Fibroblast of peridontal ligament (primary cell): ENCODE measurements at regions not wholly inside any gene's neighbourhood (a gene's known extent, or its start where the extent isn't known, plus 50 kb on each side); places are given as distances from the start of the nearest gene placed in this dataset.
A peak's percentile ranks its signal among the peaks of the same experiment; 100 is the strongest.
"Not testable (repeated sequence)": the region's sequence is repeated elsewhere in the genome, so short reads cannot be mapped to it uniquely, and the experiment has no call there.

ENCODE experiments used
- DNase-seq: peaks from one replicate; pipeline ENCODE4 v3.0.0-alpha.2; 2010; ENCODE audit errors: extremely low read depth

GRCh38 chr12:127024791-127025190 is 1242.2 kb upstream of the TMEM132C start:
- no peak for DNase-seq

GRCh38 chr12:127025545-127025944 is 1241.4 kb upstream of the TMEM132C start:
- peak; percentile 13 for DNase-seq

GRCh38 chr12:127035011-127035879 is 1231.7 kb upstream of the TMEM132C start:
- DNase-seq, result peak; percentile 4

- no peak for DNase-seq
These were observed 1228.8 kb upstream of the TMEM132C start for GRCh38 chr12:127038152-127038551.

- no peak for DNase-seq
These were observed 1228.2 kb upstream of the TMEM132C start for GRCh38 chr12:127038761-127039160.

DNA sequence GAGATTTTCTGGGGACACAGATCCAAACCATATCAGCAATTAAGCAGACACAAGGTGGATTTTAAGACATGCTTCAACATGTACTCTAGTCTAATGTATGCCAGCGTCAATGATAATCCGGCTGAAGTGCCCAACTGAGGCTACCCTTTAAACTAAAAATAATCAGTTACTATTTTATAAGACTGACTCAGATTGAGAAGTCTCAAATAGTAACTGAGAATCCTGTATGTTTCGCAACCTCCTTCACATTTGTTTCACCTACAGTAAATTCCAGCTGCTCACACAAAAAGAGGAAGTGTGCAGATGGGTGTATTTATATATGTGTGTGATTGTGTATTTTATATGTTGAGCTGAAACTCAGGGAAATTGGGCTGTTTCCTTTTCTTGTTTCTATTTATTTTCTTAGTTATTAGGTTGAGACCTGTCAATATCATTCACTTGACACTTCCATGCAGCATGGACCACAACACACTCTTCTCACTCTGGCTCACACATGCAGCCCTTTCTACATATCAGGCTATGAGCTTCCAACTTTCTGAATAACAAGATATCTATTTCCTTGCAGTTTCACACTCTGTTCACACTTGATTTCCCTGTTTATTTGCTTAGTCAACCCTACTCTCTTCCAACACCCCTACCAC is 1224.9 kb upstream of the TMEM132C start:
- DNase-seq, result no peak

DNA sequence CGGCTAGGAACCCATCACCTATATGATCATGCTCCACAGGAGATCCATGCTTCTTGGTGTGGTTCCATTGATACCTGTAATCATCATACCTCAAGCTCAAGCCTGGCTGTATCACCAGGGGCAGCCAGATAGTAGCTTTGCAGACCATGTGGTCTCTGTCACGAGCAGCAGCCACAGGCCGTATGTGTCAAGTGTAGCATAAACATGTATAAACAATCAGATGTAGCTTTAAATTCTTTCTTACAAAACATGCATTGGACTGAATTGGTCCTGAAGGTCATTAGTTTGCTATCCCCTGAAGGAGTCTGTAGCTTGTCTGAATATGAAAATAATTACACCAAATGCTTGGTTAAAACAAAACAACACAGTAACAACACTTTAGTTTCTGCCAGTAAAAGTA is 1223.2 kb upstream of the TMEM132C start:
- no peak for DNase-seq

GRCh38 chr12:127044836-127045235 is 1222.1 kb upstream of the TMEM132C start:
- DNase-seq, result peak; percentile 11

DNA sequence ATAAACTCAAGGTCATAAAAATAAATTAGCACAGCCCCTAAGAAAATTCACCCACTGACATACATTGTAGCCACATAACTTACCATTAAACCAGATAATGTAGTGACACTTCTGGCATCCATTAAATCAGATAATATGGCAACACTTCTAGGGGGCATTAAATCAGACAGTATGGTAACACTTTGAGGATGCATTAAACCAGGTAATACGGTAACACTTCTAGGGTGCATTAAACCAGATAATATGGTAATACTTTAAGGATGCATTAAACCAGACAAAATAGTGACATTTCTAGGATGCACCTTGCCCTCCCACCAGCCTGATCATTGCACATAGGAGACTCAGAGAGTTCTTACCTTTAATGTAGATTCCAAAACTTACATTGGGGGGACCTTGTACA is 1220.5 kb upstream of the TMEM132C start:
- DNase-seq, result no peak

GRCh38 chr12:127048057-127048456 is 1218.9 kb upstream of the TMEM132C start:
- DNase-seq, result no peak

DNA sequence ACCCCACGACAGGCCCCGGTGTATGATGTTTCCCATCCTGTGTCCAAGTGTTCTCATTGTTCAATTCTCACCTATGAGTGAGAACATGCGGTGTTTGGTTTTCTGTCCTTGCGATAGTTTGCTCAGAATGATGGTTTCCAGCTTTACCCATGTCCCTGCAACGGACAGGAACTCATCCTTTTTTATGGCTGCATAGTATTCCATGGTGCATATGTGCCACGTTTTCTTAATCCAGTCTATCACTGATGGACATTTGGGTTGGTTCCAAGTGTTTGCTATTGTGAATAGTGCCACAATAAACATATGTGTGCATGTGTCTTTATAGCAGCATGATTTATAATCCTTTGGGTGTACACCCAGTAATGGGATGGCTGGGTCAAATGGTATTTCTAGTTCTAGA is 1218.4 kb upstream of the TMEM132C start:
- DNase-seq, result not testable (repeated sequence)

DNA sequence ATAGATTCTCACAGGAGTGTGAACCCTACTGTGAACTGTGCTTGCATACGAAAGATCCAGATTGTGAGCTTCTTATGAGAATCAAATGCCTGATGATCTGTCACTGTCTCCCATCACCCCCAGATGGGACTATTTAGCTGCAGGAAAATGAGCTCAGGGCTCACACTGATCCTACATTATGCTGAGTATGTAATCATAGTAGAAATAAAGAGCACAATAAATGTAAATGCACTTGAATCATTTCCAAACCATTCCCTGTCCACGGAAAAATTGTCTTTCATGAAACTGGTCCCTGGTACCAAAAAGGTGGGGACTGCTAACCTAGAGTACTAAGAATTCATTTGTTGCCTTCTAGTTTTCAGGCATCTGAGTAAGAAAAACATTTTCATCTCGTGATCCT is 1215.8 kb upstream of the TMEM132C start:
- no peak for DNase-seq

- peak; percentile 4 for DNase-seq
These were observed 1214.3 kb upstream of the TMEM132C start for GRCh38 chr12:127052511-127053232.

GRCh38 chr12:127054531-127054930 is 1212.4 kb upstream of the TMEM132C start:
- DNase-seq, result peak; percentile 29

- no peak for DNase-seq
These were observed 1206.6 kb upstream of the TMEM132C start for GRCh38 chr12:127060310-127060847.

DNA sequence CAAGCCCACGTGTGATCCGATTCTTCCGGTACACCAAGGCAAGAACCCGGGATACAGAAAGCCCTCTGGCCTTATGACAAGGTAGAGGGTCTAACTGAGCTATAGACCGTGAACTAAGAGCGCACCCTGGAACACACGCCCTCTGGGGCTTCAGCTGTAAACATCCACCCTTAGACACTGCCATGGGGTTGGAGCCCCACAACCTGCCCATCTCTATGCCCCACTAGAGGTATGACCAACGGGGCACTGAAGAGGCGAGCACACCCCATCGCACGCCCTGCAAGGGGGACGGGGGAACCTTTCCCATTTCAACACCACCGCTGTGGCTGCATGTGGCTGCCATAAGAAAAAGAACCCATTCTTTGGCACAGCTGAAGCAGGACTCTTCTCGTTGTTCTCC is 1206.0 kb upstream of the TMEM132C start:
- no peak for DNase-seq

DNA sequence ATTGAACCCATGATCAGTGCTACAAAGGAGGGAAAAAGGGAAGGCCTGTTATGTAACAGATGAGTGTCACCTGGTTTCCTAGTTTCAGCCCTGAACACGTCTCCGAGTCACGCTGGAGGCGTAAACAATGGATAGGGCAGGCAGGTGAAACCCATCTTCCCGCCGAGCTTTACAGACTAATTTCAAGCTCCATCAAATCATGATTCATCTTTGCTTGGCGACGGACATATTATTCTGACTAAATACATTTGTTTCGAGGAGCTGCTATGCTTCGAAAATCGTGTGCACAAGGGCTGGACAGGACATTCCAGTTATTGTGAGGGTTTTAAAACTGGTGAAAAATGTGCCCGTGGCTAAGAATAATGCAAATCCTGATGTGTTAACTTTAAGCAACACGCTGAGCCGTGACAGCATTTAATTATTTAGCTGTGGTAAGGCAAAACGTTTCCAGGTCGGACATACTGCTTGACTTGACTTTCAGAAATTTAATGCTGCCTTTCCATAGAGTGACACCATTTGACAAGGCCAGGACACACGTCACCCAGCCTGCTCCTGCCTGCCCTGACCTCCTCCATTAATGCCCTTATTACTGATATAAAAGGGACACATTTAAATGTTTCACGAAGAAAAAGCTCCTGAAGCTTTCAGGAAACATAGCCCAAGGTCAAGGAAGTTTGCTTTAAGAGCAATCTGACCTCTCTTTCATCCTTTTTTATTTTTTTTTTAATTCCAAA is 1203.5 kb upstream of the TMEM132C start:
- no peak for DNase-seq

DNA sequence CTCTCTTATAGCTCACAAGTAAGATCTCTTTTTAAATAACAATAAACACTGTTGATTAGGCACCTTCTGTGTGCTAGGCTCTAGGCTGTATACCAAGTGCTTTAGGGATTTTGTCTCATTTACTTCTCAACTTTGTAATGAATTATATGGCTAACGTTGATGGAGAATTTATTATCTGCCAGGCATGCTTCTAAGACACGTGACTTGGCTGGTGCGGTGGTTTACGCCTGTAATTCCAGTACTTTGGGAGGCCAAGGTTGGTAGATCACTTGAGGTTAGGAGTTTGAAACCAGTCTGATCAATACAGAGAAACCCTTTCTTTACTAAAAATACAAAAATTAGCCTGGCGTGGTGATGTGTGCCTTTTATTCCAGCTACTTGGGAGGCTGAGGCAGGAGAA is 1202.8 kb upstream of the TMEM132C start:
- DNase-seq, result no peak

GRCh38 chr12:127065595-127065994 is 1201.4 kb upstream of the TMEM132C start:
- no peak for DNase-seq

DNA sequence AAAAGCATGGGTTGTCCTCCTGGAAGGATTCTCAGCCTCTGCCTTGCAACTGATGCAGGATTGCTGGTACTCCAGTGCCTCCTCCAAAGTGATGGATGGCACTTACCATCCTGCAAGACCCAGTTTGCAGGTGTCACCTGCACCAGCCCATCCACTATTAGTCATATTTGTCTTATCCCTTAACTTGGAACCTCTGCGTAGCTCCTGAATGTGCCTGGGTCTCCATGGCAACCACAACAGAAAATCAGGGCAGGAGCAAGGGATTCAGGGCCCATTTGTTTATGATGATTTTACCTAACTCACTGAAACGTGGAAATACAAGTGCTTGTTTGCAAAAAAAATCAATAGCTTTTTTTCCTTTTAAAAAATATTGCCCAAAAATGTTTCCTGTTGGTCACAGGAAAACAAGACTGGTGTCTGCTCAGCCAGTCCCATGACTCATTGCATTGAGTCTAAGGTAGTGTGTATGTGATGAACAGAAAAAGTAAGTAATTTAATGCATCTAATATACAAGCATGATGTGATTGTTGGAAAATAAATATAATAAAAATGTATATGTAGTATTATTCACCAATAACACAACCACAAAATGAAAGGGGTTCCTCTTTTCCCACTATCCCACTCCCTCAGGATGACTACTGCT is 1196.3 kb upstream of the TMEM132C start:
- DNase-seq, result no peak

DNA sequence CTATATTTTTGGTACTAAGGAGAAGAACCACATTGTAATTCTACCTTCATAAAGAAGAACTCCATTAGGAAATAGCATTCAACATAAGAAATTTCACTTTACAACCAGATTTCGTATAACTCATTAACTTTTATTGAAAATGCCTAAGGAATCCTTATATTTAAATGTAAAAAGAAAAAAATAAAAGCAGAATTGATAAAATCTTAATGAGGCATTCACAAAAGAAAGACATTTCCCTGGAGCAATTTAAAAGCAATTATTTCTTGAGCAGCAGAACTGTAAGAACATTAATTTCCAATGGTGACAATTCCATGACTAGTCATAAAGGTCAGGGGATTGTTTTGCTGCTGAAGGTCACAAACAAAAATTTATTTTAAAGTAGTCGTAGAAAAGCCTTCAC is 1192.8 kb upstream of the TMEM132C start:
- DNase-seq, result no peak
